ENCODE measurements at regions not wholly inside any gene's neighbourhood (a gene's known extent, or its start where the extent isn't known, plus 50 kb on each side); places are given as distances from the start of the nearest gene placed in this dataset.

DNA sequence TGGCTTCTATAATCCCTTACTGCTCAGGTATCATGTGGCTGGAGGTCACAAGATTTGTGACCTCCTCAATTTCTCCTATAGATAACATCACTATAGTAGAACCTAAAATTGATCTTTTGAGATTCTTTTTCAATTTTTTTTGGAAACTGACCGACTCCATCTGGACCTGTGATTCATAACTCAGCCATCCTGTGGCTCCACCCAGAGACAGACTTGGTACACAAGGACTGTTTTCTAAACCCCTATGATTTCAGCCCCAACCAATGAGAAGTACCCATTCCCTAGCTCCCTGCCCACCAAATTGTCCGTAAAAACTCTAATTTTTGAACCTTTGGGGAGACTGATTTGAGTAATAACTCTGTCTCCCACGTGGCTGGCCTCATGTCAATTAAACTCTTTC lies 148.9 kb downstream of the SYT10 start:
- H3K4me1 Mint-ChIP-seq: no peaks in the 10 kb centered on the region

DNA sequence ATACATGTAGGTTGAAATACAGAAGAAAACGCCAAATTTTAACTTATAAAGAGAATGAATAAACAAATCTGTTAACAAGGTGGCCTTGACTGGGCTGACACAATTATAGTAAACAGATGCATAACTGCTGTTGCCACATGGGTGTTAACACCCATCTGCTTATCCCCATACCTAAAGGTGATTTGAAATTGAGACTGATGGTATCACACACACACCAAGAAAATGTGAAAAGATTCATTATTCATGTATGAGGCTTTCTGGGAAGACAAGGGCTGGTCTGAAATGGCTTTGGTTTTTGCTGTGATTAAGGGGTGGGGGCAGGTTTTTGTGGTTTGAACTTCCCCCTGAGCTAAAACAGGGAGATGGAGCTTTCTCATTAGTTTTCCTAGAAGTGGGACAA lies 156.6 kb downstream of the SYT10 start:
- Histone ChIP-seq H3K9me3 (ENCODE audit: control insufficient read depth in 2 of 2, low read length in 2 of 2) (no peaks in the 10 kb centered on the region), H3K27me3 (ENCODE audit: control insufficient read depth, insufficient read depth, low read length) (no peaks in the 10 kb centered on the region), H3K4me3 (ENCODE audit: low read depth, low read length) (no peak overlapping the region), H3K36me3 (ENCODE audit: control insufficient read depth, insufficient read depth, low read length) (no peaks in the 10 kb centered on the region), H3K27ac (ENCODE audit: insufficient read depth, low read length, poor library complexity, severe bottlenecking) (no peak overlapping the region), H3K4me1 (ENCODE audit: control insufficient read depth, insufficient read depth, low read length, poor library complexity, severe bottlenecking) (no peaks in the 10 kb centered on the region)
- ATAC-seq (ENCODE audit: low read depth in 2 of 2) (no peak), DNase-seq (no peak)
- Mint-ChIP-seq H3K9me3 (peaks cover 4 to 29% (median 7%) of the 10 kb centered on the region in 7 donors), H3K27me3 (no peaks in the 10 kb centered on the region), H3K4me1 (no peaks in the 10 kb centered on the region), H3K4me3 (no peak overlapping the region), H3K36me3 (no peaks in the 10 kb centered on the region), H3K27ac (no peak overlapping the region)

More for the DNA sequence above, 148.9 kb downstream of the SYT10 start:
- H3K4me3 ChIP-seq (ENCODE audit: low read depth, low read length): no peak overlapping the region
- no peak for DNase-seq
- no peaks in the 10 kb centered on the region for H3K4me1 ChIP-seq (ENCODE audit: control insufficient read depth, insufficient read depth, low read length, poor library complexity, severe bottlenecking)
- H3K27me3 Mint-ChIP-seq: no peaks in the 10 kb centered on the region
- H3K36me3 Mint-ChIP-seq: no peaks in the 10 kb centered on the region
- H3K4me3 Mint-ChIP-seq: no peak overlapping the region
- H3K27ac Mint-ChIP-seq: no peak overlapping the region
- no peak for ATAC-seq (ENCODE audit: low read depth in 2 of 2)
- no peak overlapping the region for H3K27ac ChIP-seq (ENCODE audit: insufficient read depth, low read length, poor library complexity, severe bottlenecking)
- no peaks in the 10 kb centered on the region for H3K36me3 ChIP-seq (ENCODE audit: control insufficient read depth, insufficient read depth, low read length)
- no peaks in the 10 kb centered on the region for H3K27me3 ChIP-seq (ENCODE audit: control insufficient read depth, insufficient read depth, low read length)
- H3K9me3 ChIP-seq (ENCODE audit: control insufficient read depth in 2 of 2, low read length in 2 of 2): no peaks in the 10 kb centered on the region
- peaks cover 0 to 9% (median 5%) of the 10 kb centered on the region in 7 donors for H3K9me3 Mint-ChIP-seq

DNA sequence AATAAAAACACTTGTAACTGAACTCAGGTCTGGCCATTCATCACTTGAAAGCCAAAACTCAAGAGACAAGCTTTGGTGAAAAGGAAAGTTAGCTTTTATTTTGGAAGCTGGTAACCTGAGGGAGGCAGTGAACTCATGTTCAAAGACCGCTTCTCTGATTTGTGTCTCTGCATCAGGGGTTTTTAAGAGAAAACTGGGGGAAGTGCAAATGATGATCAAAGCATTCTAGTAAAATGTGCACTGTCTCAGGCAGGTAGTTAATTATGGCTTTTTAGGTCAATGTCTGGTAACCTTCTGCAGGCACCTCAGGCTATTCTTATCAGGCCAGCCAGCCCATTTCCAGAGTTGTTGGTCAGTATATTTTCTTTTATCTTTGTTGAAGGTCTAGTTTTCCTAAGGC lies 162.2 kb downstream of the SYT10 start:
- no peaks in the 10 kb centered on the region for H3K36me3 ChIP-seq (ENCODE audit: control insufficient read depth, insufficient read depth, low read length)

DNA sequence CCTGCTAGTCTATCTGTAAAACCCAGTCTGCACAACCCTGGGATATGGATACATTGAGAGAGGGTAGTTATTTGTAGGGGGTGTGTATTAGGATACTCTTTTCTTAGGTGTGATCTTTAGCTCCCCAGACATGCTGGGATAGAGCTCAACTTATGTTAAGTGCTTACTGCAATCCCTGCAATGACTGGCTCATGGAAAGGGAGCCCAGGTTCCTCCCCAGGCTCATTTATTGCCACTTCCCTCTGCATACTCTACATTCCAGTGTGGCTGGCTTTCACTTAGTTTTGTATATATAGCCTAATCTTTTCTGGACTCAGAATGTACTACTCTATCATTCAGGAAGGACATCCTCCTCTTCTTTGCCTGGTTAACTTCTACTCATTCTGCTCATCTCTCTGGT lies 172.0 kb downstream of the SYT10 start:
- Mint-ChIP-seq H3K4me1 (no peaks in the 10 kb centered on the region), H3K9me3 (peaks cover 0 to 8% (median 0%) of the 10 kb centered on the region in 7 donors), H3K27ac (no peak overlapping the region), H3K36me3 (no peaks in the 10 kb centered on the region), H3K27me3 (no peaks in the 10 kb centered on the region), H3K4me3 (no peak overlapping the region)
- DNase-seq (no peak), ATAC-seq (ENCODE audit: low read depth in 2 of 2) (no peak)
- H3K4me3 ChIP-seq (ENCODE audit: low read depth, low read length): no peak overlapping the region
- no peak overlapping the region for H3K27ac ChIP-seq (ENCODE audit: insufficient read depth, low read length, poor library complexity, severe bottlenecking)
- H3K9me3 ChIP-seq (ENCODE audit: control insufficient read depth in 2 of 2, low read length in 2 of 2): no peaks in the 10 kb centered on the region
- H3K27me3 ChIP-seq (ENCODE audit: control insufficient read depth, insufficient read depth, low read length): no peaks in the 10 kb centered on the region
- no peaks in the 10 kb centered on the region for H3K36me3 ChIP-seq (ENCODE audit: control insufficient read depth, insufficient read depth, low read length)
- no peaks in the 10 kb centered on the region for H3K4me1 ChIP-seq (ENCODE audit: control insufficient read depth, insufficient read depth, low read length, poor library complexity, severe bottlenecking)

More for the DNA sequence above, 162.2 kb downstream of the SYT10 start:
- ATAC-seq (ENCODE audit: low read depth in 2 of 2) (no peak), DNase-seq (no peak)
- Mint-ChIP-seq H3K27me3 (no peaks in the 10 kb centered on the region), H3K4me1 (no peaks in the 10 kb centered on the region), H3K27ac (no peak overlapping the region), H3K4me3 (no peak overlapping the region), H3K36me3 (no peaks in the 10 kb centered on the region), H3K9me3 (peaks cover 0 to 41% (median 14%) of the 10 kb centered on the region in 7 donors)
- Histone ChIP-seq H3K9me3 (ENCODE audit: control insufficient read depth in 2 of 2, low read length in 2 of 2) (peaks cover 4 to 9% of the 10 kb centered on the region in 2 experiments), H3K27ac (ENCODE audit: insufficient read depth, low read length, poor library complexity, severe bottlenecking) (no peak overlapping the region), H3K27me3 (ENCODE audit: control insufficient read depth, insufficient read depth, low read length) (no peaks in the 10 kb centered on the region), H3K4me3 (ENCODE audit: low read depth, low read length) (no peak overlapping the region), H3K4me1 (ENCODE audit: control insufficient read depth, insufficient read depth, low read length, poor library complexity, severe bottlenecking) (no peaks in the 10 kb centered on the region)

DNA sequence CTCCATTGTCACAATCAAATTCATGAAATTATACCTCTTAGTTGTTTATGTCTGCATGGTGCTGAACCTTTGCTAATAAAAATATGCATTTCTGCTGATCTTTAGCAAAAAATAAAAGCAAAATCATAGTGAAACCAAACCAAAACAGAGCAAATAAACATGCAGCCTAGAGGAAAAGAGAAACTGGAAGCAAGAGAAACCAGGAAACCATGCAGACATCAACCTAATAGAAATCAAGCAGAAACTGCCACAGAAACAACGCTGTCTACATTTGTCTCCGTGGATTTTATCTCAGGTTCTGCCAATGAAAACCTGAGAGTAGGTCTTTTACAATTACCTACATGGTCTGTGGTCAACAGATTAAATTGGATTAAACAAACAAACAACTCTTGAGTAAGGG lies 173.7 kb downstream of the SYT10 start:
- no peak overlapping the region for H3K4me3 ChIP-seq (ENCODE audit: low read depth, low read length)
- H3K9me3 ChIP-seq (ENCODE audit: control insufficient read depth in 2 of 2, low read length in 2 of 2): no peaks in the 10 kb centered on the region
- H3K27ac Mint-ChIP-seq: no peak overlapping the region
- ATAC-seq (ENCODE audit: low read depth in 2 of 2) (no peak), DNase-seq (no peak)
- H3K36me3 Mint-ChIP-seq: no peaks in the 10 kb centered on the region
- H3K4me1 Mint-ChIP-seq: no peaks in the 10 kb centered on the region
- peaks cover 0 to 8% (median 0%) of the 10 kb centered on the region in 7 donors for H3K9me3 Mint-ChIP-seq
- no peaks in the 10 kb centered on the region for H3K27me3 ChIP-seq (ENCODE audit: control insufficient read depth, insufficient read depth, low read length)
- no peak overlapping the region for H3K4me3 Mint-ChIP-seq
- no peaks in the 10 kb centered on the region for H3K27me3 Mint-ChIP-seq
- H3K4me1 ChIP-seq (ENCODE audit: control insufficient read depth, insufficient read depth, low read length, poor library complexity, severe bottlenecking): no peaks in the 10 kb centered on the region
- no peaks in the 10 kb centered on the region for H3K36me3 ChIP-seq (ENCODE audit: control insufficient read depth, insufficient read depth, low read length)
- no peak overlapping the region for H3K27ac ChIP-seq (ENCODE audit: insufficient read depth, low read length, poor library complexity, severe bottlenecking)

DNA sequence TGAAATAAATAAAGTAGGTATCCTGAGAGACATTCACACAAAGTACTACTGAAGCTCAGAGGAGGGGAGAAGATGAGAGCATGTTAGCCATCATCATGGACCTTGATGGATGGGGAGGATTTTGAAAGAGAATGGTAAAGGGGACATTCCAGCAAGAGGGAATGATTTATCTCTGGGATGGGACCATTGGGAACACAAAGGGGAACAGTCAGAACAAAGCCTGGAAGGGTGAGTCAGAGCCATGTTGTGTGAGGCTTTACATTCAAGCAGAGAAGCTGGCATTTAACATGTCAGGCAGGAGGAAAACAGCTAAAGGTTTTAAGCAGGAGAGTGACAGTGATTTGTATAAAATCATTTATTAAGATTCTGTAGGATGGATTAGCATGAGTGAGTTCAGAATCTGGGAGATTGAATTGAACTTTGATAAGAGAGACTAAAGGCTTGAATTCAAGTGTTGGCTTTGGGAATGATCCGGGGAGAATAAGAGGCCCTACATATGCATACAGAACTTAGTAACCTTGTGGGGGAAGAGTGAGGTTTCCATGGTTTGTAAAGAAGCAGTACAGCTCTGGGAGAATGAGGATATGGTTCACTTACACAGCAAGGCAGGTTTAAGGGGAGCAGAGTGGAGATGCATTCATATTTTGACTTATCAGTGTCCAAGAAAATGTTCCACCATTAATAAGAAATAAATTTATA lies 174.4 kb downstream of the SYT10 start:
- H3K4me1 Mint-ChIP-seq: no peaks in the 10 kb centered on the region
- H3K27ac ChIP-seq (ENCODE audit: insufficient read depth, low read length, poor library complexity, severe bottlenecking): no peak overlapping the region
- H3K9me3 Mint-ChIP-seq: peaks cover 0 to 9% (median 1%) of the 10 kb centered on the region in 7 donors

DNA sequence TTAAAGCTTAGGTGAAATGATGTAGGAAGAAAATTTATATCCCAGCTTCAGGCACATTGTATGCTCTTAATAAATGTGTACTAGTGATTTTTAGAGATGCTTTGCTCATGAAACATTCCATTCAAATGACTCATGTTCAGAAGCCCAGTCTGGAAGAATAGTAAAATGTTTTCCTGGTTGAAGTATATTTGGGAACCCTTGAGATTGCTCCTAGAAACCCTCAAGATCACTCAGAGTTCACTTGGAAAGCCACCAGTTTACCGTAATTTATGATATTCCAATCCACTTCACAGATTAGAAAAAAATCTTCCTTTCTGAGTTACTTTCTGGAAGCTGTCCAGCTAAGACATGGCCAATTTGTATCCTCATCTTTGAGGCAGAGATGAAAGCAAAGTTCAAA lies 186.4 kb downstream of the SYT10 start:
- ATAC-seq (ENCODE audit: low read depth in 2 of 2) (no peak), DNase-seq (no peak)
- H3K27ac ChIP-seq (ENCODE audit: insufficient read depth, low read length, poor library complexity, severe bottlenecking): no peak overlapping the region
- H3K4me1 ChIP-seq (ENCODE audit: control insufficient read depth, insufficient read depth, low read length, poor library complexity, severe bottlenecking): no peaks in the 10 kb centered on the region
- H3K27me3 Mint-ChIP-seq: no peaks in the 10 kb centered on the region
- no peaks in the 10 kb centered on the region for H3K9me3 ChIP-seq (ENCODE audit: control insufficient read depth in 2 of 2, low read length in 2 of 2)
- H3K27ac Mint-ChIP-seq: no peak overlapping the region
- no peaks in the 10 kb centered on the region for H3K36me3 Mint-ChIP-seq
- no peak overlapping the region for H3K4me3 ChIP-seq (ENCODE audit: low read depth, low read length)
- no peak overlapping the region for H3K4me3 Mint-ChIP-seq
- no peaks in the 10 kb centered on the region for H3K36me3 ChIP-seq (ENCODE audit: control insufficient read depth, insufficient read depth, low read length)
- H3K4me1 Mint-ChIP-seq: no peaks in the 10 kb centered on the region
- no peaks in the 10 kb centered on the region for H3K27me3 ChIP-seq (ENCODE audit: control insufficient read depth, insufficient read depth, low read length)
- H3K9me3 Mint-ChIP-seq: peaks cover 0 to 5% (median 0%) of the 10 kb centered on the region in 7 donors

More for the DNA sequence above, 174.4 kb downstream of the SYT10 start:
- Histone ChIP-seq H3K4me3 (ENCODE audit: low read depth, low read length) (no peak overlapping the region), H3K4me1 (ENCODE audit: control insufficient read depth, insufficient read depth, low read length, poor library complexity, severe bottlenecking) (no peaks in the 10 kb centered on the region), H3K9me3 (ENCODE audit: control insufficient read depth in 2 of 2, low read length in 2 of 2) (no peaks in the 10 kb centered on the region), H3K36me3 (ENCODE audit: control insufficient read depth, insufficient read depth, low read length) (no peaks in the 10 kb centered on the region), H3K27me3 (ENCODE audit: control insufficient read depth, insufficient read depth, low read length) (no peaks in the 10 kb centered on the region)
- ATAC-seq (ENCODE audit: low read depth in 2 of 2) (no peak), DNase-seq (no peak)
- H3K4me3 Mint-ChIP-seq: no peak overlapping the region
- no peaks in the 10 kb centered on the region for H3K27me3 Mint-ChIP-seq
- H3K27ac Mint-ChIP-seq: no peak overlapping the region
- H3K36me3 Mint-ChIP-seq: no peaks in the 10 kb centered on the region

DNA sequence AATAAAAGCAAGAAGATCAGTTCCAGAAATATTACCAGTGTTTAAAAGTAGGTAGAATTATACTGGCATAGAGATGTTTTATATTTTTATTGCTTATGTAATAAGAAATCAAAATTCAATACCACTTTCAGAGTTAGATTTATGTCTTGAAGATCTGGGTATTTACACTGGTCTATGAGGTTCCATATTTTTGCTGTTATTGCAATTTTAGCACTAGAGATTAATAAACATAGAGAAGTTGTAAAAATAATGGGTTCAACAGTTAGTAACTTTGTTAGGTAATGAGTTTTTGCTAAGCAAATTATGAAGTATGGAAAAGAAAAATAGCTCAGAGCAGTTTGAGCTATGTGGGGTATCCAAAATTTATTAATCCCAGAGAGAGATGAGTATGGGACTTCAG lies 188.1 kb downstream of the SYT10 start:
- no peak overlapping the region for H3K4me3 Mint-ChIP-seq
- H3K4me1 Mint-ChIP-seq: no peaks in the 10 kb centered on the region
- H3K27me3 Mint-ChIP-seq: no peaks in the 10 kb centered on the region
- H3K36me3 Mint-ChIP-seq: no peaks in the 10 kb centered on the region
- H3K27ac ChIP-seq (ENCODE audit: insufficient read depth, low read length, poor library complexity, severe bottlenecking): no peak overlapping the region
- DNase-seq (no peak), ATAC-seq (ENCODE audit: low read depth in 2 of 2) (no peak)
- no peaks in the 10 kb centered on the region for H3K9me3 ChIP-seq (ENCODE audit: control insufficient read depth in 2 of 2, low read length in 2 of 2)
- no peak overlapping the region for H3K27ac Mint-ChIP-seq
- no peaks in the 10 kb centered on the region for H3K36me3 ChIP-seq (ENCODE audit: control insufficient read depth, insufficient read depth, low read length)
- H3K27me3 ChIP-seq (ENCODE audit: control insufficient read depth, insufficient read depth, low read length): no peaks in the 10 kb centered on the region
- no peak overlapping the region for H3K4me3 ChIP-seq (ENCODE audit: low read depth, low read length)
- no peaks in the 10 kb centered on the region for H3K4me1 ChIP-seq (ENCODE audit: control insufficient read depth, insufficient read depth, low read length, poor library complexity, severe bottlenecking)
- peaks cover 0 to 2% (median 0%) of the 10 kb centered on the region in 7 donors for H3K9me3 Mint-ChIP-seq
